Transverse colon (tissue), 3 donors: ENCODE measurements at regions not wholly inside any gene's neighbourhood (a gene's known extent, or its start where the extent isn't known, plus 50 kb on each side); places are given as distances from the start of the nearest gene placed in this dataset.

ENCODE experiments used
- POLR2A ChIP-seq: fragments of 450-650 bp; IDR thresholded peaks from one replicate; pipeline ENCODE4 v1.6.1; 2016; ENCODE audit warnings: antibody characterized with exemption, mild to moderate bottlenecking, moderate library complexity
- POLR2AphosphoS5 ChIP-seq, 3 donors: sonication (generic); formaldehyde crosslinking; IDR thresholded peaks; one replicate each; pipeline ENCODE4 v1.6.1; 2016; ENCODE audit warnings: antibody characterized with exemption in 3 of 3

- TF ChIP-seq POLR2A (no peak), POLR2AphosphoS5 (IDR thresholded peaks at IDR 0.05) (no peak)
These were observed 403.3 kb downstream of the PLK2 start for GRCh38 chr5:58056546-58056945.
